ENCODE measurements at regions not wholly inside any gene's neighbourhood (a gene's known extent, or its start where the extent isn't known, plus 50 kb on each side); places are given as distances from the start of the nearest gene placed in this dataset.

DNA sequence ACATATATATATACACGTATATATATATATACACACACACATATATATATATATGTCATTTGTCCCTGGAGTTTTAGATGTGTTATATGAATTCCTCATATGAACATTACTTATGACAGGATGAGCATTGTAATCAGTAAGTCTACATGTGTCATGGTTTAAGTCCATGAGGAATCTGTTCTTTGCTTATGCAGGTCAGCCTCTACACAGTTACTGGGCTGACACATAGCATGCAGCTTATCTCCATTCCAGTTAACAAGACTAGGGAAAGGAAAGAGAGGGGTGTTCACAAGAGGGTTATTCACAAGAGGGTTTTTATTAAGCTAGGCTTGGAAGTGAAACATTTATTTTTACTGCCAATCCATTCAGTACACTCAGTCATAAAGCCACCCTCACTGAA, 226.7 kb downstream of the SNX13 start:
- TF ChIP-seq, protein P1, sequence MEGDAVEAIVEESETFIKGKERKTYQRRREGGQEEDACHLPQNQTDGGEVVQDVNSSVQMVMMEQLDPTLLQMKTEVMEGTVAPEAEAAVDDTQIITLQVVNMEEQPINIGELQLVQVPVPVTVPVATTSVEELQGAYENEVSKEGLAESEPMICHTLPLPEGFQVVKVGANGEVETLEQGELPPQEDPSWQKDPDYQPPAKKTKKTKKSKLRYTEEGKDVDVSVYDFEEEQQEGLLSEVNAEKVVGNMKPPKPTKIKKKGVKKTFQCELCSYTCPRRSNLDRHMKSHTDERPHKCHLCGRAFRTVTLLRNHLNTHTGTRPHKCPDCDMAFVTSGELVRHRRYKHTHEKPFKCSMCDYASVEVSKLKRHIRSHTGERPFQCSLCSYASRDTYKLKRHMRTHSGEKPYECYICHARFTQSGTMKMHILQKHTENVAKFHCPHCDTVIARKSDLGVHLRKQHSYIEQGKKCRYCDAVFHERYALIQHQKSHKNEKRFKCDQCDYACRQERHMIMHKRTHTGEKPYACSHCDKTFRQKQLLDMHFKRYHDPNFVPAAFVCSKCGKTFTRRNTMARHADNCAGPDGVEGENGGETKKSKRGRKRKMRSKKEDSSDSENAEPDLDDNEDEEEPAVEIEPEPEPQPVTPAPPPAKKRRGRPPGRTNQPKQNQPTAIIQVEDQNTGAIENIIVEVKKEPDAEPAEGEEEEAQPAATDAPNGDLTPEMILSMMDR (IDR thresholded peaks at IDR 0.05), result no peak

DNA sequence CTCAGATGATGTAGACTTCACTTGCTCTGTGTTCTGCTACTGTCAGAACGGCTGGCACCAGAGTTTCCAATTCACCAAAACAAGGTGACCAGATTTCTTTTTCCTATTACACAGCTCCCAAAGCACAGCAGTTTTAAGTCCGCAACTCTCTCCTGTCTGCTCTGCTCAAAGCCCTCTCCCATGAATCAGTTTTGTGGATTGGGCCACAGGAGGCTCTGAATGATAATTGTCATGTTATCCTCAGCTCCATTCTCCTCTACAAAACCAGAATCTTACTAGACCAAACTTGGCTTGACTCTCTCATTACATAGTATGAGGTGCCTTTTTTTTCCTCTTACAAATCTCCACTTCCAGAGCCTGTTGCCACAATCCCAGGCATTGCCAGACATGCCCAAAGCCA, 223.5 kb downstream of the SNX13 start:
- Mint-ChIP-seq H3K4me1 (ENCODE audit: low read depth) (no peaks in the 10 kb centered on the region), H3K36me3 (ENCODE audit: low read depth) (no peaks in the 10 kb centered on the region), H3K27ac (ENCODE audit: unreplicated experiment) (no peak overlapping the region), H3K9me3 (ENCODE audit: low read depth) (no peaks in the 10 kb centered on the region), H3K27me3 (ENCODE audit: low read depth) (no peaks in the 10 kb centered on the region), H3K4me3 (ENCODE audit: unreplicated experiment) (no peak overlapping the region)
- TF ChIP-seq, protein P1 (IDR thresholded peaks at IDR 0.05), result no peak
- DNase-seq (ENCODE audit: low spot score), result no peak

More for the DNA sequence above, 226.7 kb downstream of the SNX13 start:
- no peaks in the 10 kb centered on the region for H3K4me1 Mint-ChIP-seq (ENCODE audit: low read depth)
- no peak for DNase-seq (ENCODE audit: low spot score)
- no peak overlapping the region for H3K4me3 Mint-ChIP-seq (ENCODE audit: unreplicated experiment)
- H3K27ac Mint-ChIP-seq (ENCODE audit: unreplicated experiment), result no peak overlapping the region
- H3K36me3 Mint-ChIP-seq (ENCODE audit: low read depth), result no peaks in the 10 kb centered on the region
- no peaks in the 10 kb centered on the region for H3K27me3 Mint-ChIP-seq (ENCODE audit: low read depth)
- H3K9me3 Mint-ChIP-seq (ENCODE audit: low read depth), result no peaks in the 10 kb centered on the region

DNA sequence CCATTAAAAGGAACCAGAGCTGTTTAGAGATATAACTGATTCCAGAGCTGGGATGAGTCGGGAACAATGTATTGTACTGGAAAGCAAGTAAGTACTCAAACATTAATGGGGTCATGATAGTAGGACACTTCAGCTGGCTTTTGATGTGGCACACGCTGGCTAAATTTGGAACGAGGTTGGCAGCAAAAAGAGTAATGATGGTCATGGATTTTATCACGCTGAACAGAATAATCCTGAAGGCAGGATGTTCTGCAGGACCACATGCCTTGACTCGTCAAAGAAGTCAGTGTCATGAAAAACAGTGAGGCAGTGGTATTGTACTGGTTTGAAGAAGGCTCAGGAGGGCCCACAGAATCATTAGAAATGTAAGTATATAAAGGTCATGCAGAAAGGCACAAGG, 220.3 kb downstream of the SNX13 start:
- H3K4me3 Mint-ChIP-seq (ENCODE audit: unreplicated experiment), result no peak overlapping the region
- H3K36me3 Mint-ChIP-seq (ENCODE audit: low read depth), result no peaks in the 10 kb centered on the region
- H3K9me3 Mint-ChIP-seq (ENCODE audit: low read depth), result no peaks in the 10 kb centered on the region
- H3K27me3 Mint-ChIP-seq (ENCODE audit: low read depth), result no peaks in the 10 kb centered on the region
- H3K27ac Mint-ChIP-seq (ENCODE audit: unreplicated experiment), result no peak overlapping the region
- DNase-seq (ENCODE audit: low spot score), result no peak
- TF ChIP-seq, protein P1 (IDR thresholded peaks at IDR 0.05), result no peak
- no peaks in the 10 kb centered on the region for H3K4me1 Mint-ChIP-seq (ENCODE audit: low read depth)

DNA sequence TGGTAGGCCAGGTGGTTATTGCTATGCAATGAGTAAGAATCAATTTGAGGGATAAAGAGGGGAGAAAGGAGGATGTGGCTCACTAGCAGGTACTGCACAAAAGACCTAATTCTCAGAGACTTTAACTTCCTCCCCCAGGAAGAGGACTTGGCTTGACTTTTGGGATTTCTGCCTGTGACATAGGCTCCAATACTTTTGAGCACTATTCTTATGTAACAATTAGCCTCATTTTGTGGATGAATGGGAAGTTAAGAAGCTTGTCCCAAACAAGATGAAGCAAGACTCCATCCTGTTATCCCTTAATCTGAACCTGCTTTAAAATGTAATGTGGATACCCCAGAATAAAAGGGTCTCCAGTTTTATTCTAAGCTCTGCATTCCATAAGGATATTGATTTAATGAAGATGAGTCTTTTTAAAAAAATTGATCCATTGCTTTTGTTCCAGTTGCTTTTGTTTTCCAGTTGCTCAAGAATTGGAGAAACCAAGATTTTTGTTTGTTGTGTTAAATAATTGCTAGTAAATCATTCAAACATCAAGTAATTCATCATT, 218.5 kb downstream of the SNX13 start:
- Mint-ChIP-seq H3K27me3 (ENCODE audit: low read depth) (no peaks in the 10 kb centered on the region), H3K9me3 (ENCODE audit: low read depth) (no peaks in the 10 kb centered on the region), H3K4me3 (ENCODE audit: unreplicated experiment) (no peak overlapping the region), H3K27ac (ENCODE audit: unreplicated experiment) (no peak overlapping the region), H3K36me3 (ENCODE audit: low read depth) (no peaks in the 10 kb centered on the region), H3K4me1 (ENCODE audit: low read depth) (no peaks in the 10 kb centered on the region)
- no peak for DNase-seq (ENCODE audit: low spot score)
- TF ChIP-seq, protein P1 (IDR thresholded peaks at IDR 0.05), result no peak

DNA sequence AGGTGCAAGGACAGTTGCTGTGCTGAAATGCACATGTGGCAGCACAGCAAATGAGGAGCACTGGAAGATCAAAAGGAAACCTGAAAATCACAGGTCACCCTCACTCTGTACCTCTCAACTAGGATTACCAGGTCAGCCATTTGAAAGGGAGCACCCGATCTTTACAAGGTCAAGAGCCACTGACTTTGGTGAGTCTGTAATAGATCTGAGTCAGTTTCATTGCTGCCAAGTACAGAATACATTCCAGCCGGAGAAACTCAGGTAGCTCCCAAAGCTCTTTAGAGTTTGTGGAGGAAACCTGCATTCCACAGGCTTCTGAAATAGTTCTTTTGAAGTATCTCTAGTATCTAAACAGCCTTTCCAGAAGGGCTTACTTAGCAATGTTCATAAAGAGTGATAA, 217.5 kb downstream of the SNX13 start:
- Mint-ChIP-seq H3K27ac (ENCODE audit: unreplicated experiment) (no peak overlapping the region), H3K27me3 (ENCODE audit: low read depth) (no peaks in the 10 kb centered on the region), H3K36me3 (ENCODE audit: low read depth) (no peaks in the 10 kb centered on the region), H3K4me3 (ENCODE audit: unreplicated experiment) (no peak overlapping the region), H3K9me3 (ENCODE audit: low read depth) (no peaks in the 10 kb centered on the region), H3K4me1 (ENCODE audit: low read depth) (no peaks in the 10 kb centered on the region)
- TF ChIP-seq, protein P1 (IDR thresholded peaks at IDR 0.05), result no peak
- no peak for DNase-seq (ENCODE audit: low spot score)

All from chondrocyte (in vitro differentiated cells).